GM18511 (cell line): ENCODE measurements at regions not wholly inside any gene's neighbourhood (a gene's known extent, or its start where the extent isn't known, plus 50 kb on each side); places are given as distances from the start of the nearest gene placed in this dataset.

Source experiments
- ATAC-seq: cut with Tn5 transposase; IDR thresholded peaks from one replicate; pipeline ENCODE4 v1.9.1; 2021; ENCODE audit warnings: mild to moderate bottlenecking, moderate library complexity; ENCODE audit not compliant: unreplicated experiment

- ATAC-seq: no peak
These were observed 342.2 kb upstream of the DYNLRB2 start for GRCh38 chr16:80198311-80199299.

DNA sequence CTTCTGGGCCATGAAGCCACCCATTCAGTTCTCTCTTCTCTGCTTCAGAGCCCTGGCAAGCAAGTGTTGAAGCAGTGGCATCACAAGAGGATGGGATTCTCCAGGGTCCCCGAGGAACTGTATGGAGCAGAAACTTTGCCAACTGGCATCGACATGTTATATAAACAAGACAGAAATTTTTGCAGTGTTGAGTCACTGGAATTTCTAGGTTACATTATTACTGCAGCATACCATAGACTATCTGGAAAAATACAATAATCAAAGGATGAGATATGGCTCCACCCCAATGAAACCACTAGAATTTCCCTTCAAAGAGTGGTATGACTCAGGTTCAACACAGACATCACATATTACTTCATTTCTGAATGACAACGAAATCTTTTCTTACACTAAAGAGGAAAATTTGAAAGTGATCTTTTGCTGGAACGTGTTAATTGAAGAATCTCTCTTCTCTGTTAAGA, 343.0 kb upstream of the DYNLRB2 start:
- no peak for ATAC-seq

- no peak for ATAC-seq
These were observed 348.9 kb upstream of the DYNLRB2 start for GRCh38 chr16:80191928-80192327.

GRCh38 chr16:80189476-80190175, 351.2 kb upstream of the DYNLRB2 start:
- no peak for ATAC-seq

- no peak for ATAC-seq
These were observed 364.7 kb upstream of the DYNLRB2 start for GRCh38 chr16:80176114-80176513.

- no peak for ATAC-seq
These were observed 365.8 kb upstream of the DYNLRB2 start for GRCh38 chr16:80175011-80175410.

- ATAC-seq: no peak
These were observed 366.4 kb upstream of the DYNLRB2 start for GRCh38 chr16:80174416-80174815.

DNA sequence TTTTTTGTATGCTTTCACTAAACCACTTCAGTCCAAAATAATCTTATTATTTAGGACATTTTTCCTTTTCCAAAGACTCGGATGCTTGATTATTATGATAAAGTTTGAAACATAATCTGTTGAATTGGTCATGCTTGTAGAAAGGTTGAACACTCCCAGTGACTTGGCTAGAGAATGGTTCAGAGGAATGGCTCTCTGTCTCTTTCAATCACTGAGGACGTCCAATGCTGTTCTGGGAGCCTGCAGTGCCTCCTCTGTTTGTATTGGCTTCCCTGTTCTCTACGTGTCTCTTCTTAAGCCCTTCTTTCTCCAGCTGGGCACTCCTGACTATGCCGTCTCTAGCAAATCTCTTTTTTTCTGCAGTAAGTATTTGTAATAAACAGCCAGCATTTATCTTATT, 369.0 kb upstream of the DYNLRB2 start:
- ATAC-seq: no peak

GRCh38 chr16:80171199-80171598, 369.6 kb upstream of the DYNLRB2 start:
- ATAC-seq: no peak

DNA sequence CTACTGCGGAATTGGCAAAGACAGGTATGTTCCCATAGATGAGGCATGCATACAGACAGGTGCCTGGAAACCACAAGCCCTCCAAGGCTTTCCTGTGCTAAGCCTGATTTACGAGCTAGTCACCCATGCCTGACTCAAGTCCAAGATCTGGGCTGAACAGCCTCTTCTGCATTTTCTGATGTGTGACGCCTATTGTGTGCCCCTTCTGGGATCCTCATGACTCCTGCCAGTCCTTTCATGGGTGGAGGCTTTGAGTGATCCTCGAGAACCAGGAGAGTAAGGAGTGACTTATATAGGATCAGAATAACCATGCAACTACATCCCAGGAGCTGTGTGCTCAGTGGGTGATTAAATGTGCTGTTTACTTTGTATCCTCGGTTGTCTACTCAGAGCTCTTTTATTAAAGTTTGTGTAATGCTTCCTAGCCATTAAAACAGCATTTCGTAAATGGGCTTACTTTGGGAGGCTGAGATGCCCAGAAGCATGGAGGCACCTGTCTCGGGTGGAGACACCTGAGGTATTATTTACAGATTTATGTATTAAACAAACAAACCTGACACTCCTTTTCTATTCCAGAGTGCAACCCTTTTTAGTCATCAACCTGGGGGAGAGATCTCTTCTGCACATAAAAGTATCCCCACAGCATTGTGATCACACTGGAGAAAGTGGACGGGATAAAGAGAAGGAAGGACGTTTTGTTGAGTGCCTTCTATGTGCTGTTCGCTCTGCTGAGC, 373.0 kb upstream of the DYNLRB2 start:
- no peak for ATAC-seq

DNA sequence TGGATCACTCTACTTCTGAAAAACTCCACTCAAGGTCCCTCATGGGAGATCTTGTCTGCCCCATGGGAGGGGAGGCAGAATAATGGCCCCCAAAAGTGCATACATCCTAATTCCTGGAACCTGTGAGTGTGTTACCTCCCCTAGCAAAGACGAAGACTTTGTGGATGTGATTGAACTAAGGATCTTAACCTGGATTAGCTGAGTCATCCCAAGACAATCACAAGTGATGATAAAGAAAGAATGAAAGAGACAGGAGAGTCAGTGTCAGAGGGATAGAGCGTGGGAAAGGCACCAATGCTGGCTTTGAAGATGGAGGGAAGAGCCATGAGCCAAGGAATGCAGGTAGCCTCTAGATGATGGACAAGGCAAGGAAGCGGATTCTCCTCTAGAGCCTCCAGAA, 374.7 kb upstream of the DYNLRB2 start:
- ATAC-seq: no peak

- ATAC-seq: no peak
These were observed 375.7 kb upstream of the DYNLRB2 start for GRCh38 chr16:80164966-80165550.

GRCh38 chr16:80163339-80163738, 377.5 kb upstream of the DYNLRB2 start:
- no peak for ATAC-seq

DNA sequence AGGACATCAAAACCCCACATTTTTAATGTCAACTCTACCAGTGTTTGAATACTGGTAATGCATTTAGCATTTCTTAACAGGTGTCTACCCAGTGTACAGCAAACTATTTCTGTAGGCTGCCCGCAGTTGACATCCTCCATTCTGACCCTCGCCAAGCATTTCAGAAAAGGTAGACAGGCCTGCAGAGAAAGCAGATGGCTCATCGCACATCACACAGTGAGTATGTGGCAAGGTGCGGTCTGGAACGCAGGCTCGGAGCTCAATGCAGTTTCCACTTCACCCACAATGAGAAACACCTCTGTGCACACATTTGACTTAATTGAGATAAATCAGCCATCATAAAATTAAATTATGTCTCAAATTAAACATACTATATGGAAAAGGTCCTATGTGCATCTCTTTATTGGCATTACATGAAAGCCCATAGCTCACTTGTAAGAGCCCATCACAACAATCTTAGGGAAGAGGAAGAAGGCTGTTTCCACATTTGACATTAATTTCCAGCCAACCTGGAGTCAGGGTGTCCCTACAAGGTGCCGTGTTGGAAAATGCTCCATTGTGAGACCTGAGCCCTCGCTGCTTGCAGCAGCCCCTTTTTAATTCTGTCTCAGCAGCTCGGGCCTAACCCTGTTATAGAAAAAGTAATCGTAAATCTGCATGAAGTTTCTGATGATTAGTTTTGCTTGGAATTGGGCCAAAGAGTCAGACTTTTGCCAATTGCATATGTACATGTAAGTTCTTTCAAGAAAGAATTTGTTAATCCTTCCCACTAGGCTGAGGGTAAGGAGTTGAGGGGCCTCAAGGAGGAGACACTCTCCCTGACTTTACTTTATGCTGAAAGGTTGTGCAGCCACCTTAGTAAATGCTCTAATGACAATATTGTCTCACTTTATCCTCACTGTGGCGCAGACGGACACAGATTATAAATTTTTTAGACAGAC, 378.7 kb upstream of the DYNLRB2 start:
- no peak for ATAC-seq

- no peak for ATAC-seq
These were observed 382.0 kb upstream of the DYNLRB2 start for GRCh38 chr16:80158766-80159165.

DNA sequence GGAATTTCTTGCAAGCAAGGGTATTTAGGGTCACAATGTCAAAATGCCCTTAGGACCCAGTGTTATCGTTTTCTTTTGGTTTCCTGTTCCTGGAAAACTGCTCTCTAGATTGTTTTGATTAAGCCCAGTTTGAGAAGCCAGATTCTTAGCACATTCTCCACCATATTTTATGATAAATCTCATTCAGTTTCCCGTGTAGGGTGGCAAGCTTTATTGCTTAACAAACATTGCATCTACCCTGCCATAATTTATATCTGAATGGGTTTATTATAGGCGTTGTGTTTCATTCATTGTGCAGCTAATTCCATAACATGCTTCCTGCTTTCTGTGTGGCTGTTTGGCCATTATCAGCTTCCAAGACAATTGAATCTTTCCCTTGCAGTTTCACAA, 389.1 kb upstream of the DYNLRB2 start:
- no peak for ATAC-seq

DNA sequence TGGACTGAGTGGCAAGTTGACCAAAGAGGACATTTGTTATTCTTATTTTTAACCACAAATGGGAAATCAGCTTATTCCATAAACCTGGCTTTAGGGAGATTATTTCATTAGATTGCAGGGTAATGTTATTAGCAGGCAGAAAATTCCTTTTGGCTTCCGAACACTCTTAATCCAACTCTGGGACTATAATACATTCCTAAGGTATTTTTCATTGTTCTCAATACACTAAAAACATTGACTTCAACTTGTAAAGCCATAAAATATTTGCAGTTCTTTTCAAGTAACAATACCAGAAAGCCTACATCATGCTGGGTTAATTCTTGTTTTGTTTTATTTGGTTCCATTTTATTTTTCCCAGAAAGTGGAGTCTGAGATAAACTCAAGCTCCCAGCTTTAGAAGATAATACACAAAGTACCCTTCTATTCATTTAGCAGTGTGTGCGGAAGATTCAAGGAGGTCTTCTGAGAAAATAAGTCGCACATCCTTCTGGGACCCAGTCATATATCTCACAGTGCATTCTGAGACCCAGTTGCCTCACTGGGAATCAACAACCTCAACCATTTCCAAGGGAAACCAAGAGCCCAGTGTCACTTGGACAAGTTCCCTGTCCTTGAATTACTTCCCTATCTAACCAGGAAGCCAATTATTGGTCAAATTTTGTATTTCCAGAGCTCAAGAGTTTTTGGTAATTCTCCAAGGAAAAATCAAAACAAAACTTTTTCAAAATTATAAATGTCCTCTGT, 389.6 kb upstream of the DYNLRB2 start:
- no peak for ATAC-seq

- no peak for ATAC-seq
These were observed 392.0 kb upstream of the DYNLRB2 start for GRCh38 chr16:80148826-80149225.

DNA sequence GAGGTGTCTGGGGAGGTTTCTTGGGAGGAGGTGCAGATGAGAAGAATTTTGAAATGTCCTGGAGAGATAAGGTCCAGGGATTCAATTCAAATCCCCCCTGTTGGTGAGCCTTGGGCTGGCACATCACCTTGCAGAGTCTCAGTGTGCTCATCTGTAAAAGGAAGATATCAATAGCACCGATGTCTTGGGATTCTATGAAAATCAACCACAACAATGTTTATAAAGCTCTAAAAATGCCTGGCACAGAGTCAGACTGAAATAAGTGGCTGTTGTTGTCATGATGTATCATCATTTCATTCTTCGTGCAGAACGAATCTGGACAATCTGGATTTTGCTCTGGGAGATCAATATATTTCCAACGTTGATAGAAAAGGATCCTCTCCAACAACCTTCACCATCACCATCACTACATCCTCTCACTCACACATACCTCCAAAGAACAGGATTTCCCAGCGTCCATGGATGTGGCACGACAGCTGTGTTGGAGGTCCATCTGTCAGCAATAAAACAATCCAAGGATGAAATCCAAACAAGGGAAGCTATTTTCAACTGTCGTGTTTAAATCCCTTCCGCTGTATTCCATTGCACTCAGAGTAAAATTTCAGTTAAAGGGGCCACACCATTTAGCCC, 393.7 kb upstream of the DYNLRB2 start:
- no peak for ATAC-seq
